Mesodermal cell (in vitro differentiated cells): ENCODE measurements at regions not wholly inside any gene's neighbourhood (a gene's known extent, or its start where the extent isn't known, plus 50 kb on each side); places are given as distances from the start of the nearest gene placed in this dataset.
"Not testable (repeated sequence)": the region's sequence is repeated elsewhere in the genome, so short reads cannot be mapped to it uniquely, and the experiment has no call there.

Experiments
- H3K27ac ChIP-seq: 2 replicates; pipeline ENCODE4 v1.7.0; 2013; ENCODE audit warnings: mild to moderate bottlenecking, low read depth, low read length, moderate library complexity; ENCODE audit not compliant: severe bottlenecking
- H3K36me3 ChIP-seq: 2 replicates; pipeline ENCODE4 v1.7.1; 2013; ENCODE audit warnings: mild to moderate bottlenecking, low read length, moderate library complexity; ENCODE audit not compliant: control insufficient read depth, insufficient read depth
- H3K4me1 ChIP-seq: one replicate; pipeline ENCODE4 v1.7.1; 2013; ENCODE audit warnings: mild to moderate bottlenecking, low read length; ENCODE audit not compliant: insufficient read depth, control insufficient read depth, poor library complexity, severe bottlenecking
- H3K4me3 ChIP-seq: 2 replicates; pipeline ENCODE4 v1.7.0; 2013; ENCODE audit warnings: low read length, control low read depth, mild to moderate bottlenecking; ENCODE audit not compliant: insufficient read depth, poor library complexity, severe bottlenecking; ENCODE audit errors: extremely low read depth
- H3K9me3 ChIP-seq: 2 replicates; pipeline ENCODE4 v1.7.1; 2013; ENCODE audit warnings: mild to moderate bottlenecking, low read length, moderate library complexity; ENCODE audit not compliant: control insufficient read depth
- WGBS, 2 experiments: methylation state at CpG; one replicate each; pipeline ENCODE4 v1.1.5; 2013; ENCODE audit warnings: missing lambda C conversion rate in 2 of 2; ENCODE audit not compliant: insufficient coverage in 2 of 2; 5-methylcytosine and 5-hydroxymethylcytosine counted together

- Histone ChIP-seq H3K36me3 (no peaks in the 10 kb centered on the region), H3K9me3 (no peaks in the 10 kb centered on the region), H3K27ac (no peak overlapping the region), H3K4me3 (no peak overlapping the region), H3K4me1 (peaks cover 3% of the 10 kb centered on the region)
- 71 to 89% methylated on average over 3 of the region's 4 CpGs for WGBS, 2 experiments
These were observed 84.0 kb upstream of the OSBPL11 start for GRCh38 chr3:125679258-125679657.

DNA sequence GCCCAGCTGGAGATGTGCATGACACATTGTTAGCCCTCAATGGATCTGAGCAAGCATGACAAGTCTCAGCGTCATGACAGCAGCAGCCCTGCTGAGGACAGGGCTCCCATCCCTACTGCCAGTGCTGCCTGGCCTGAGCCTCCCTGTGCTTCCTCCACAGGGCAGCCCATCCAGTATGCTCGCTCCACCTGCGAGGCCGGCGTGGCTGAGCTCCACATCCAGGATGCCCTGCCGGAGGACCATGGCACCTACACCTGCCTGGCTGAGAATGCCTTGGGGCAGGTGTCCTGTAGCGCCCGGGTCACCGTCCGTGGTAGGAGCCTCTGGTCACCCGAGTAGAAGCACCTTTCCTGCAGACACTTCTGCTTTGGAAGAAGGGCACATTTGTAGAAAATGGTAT lies 85.8 kb upstream of the OSBPL11 start:
- Histone ChIP-seq H3K27ac (no peak overlapping the region), H3K9me3 (no peaks in the 10 kb centered on the region), H3K4me3 (no peak overlapping the region), H3K4me1 (peaks cover 3% of the 10 kb centered on the region), H3K36me3 (no peaks in the 10 kb centered on the region)
- WGBS, 2 experiments: 95 to 96% methylated on average over 7 to 11 of the region's 11 CpGs

GRCh38 chr3:125681906-125682305 lies 86.6 kb upstream of the OSBPL11 start:
- not testable (repeated sequence) for H3K4me3 ChIP-seq, H3K36me3 ChIP-seq, H3K9me3 ChIP-seq, H3K4me1 ChIP-seq, H3K27ac ChIP-seq
- WGBS, 2 experiments: 76 to 79% methylated on average over 2 of the region's 5 CpGs

GRCh38 chr3:125682610-125683009 lies 87.3 kb upstream of the OSBPL11 start:
- H3K4me3 ChIP-seq, H3K36me3 ChIP-seq, H3K9me3 ChIP-seq, H3K4me1 ChIP-seq, H3K27ac ChIP-seq: not testable (repeated sequence)
- 80 to 95% methylated on average over 2 to 3 of the region's 4 CpGs for WGBS, 2 experiments

DNA sequence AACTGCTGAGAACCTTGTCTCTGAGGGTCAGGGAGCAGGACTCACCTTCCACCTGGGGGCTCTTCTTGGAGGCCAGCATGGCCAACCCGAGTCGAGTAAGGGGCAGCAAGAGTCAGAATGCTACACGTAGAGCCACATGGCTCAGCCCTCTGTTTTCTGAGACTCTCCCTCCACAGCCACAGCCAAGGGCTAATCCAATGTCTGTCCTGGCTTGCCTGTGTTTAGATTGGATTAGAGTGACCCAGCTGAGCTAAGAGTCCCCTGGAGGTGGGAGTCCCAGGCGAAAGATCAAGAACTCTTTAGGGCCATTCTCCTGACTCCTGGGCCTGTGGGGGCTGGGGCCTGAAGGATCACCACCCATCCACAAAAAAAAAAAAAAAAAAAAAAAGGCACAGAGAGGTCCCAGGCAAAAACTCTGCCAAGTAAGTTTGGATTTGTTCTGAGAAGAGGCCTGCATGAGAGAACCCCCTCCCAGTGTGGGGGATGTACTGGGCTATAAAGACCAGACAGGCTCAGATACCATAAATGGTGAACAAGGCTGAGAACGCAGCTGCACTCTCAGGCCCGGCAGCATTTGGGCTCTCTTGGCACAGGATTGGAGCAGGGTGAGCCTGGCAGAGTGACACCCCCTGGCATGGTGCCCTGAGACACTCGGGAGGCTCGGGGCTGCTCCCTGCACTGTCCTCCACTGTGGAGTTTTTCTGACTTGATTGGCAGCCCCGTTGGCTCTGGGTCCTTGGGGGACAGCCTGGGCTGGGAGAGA lies 88.0 kb upstream of the OSBPL11 start:
- WGBS, 2 experiments: 78 to 84% methylated on average over 6 to 7 of the region's 9 CpGs
- Histone ChIP-seq H3K27ac (no peak overlapping the region), H3K9me3 (no peaks in the 10 kb centered on the region), H3K4me3 (no peak overlapping the region), H3K36me3 (no peaks in the 10 kb centered on the region), H3K4me1 (no peaks in the 10 kb centered on the region)

DNA sequence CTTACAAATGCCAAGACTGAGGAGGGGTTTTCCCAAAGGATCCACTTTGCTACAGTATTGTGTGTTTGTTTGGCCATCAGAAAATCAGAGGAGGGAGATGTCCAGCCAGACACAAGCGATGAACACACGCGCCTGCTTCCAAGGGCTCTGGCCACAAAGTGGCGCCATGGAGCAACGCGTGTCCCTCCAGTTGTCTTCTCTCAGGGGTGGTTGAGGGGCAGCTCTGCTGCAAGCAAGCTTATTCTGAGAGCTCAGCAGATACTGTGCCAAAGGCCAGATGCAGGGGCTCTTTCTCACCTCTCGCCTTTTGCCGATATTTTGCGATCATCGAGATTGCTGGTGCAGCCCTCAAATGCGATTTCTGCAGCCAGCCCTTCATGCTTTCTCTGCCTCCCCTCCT lies 88.9 kb upstream of the OSBPL11 start:
- H3K36me3 ChIP-seq: no peaks in the 10 kb centered on the region
- 28 to 55% methylated on average over 7 to 11 of the region's 11 CpGs for WGBS, 2 experiments
- H3K4me3 ChIP-seq: no peak overlapping the region
- no peaks in the 10 kb centered on the region for H3K4me1 ChIP-seq
- H3K27ac ChIP-seq: no peak overlapping the region
- H3K9me3 ChIP-seq: no peaks in the 10 kb centered on the region

GRCh38 chr3:125685741-125686140 lies 90.4 kb upstream of the OSBPL11 start:
- no CpG with 5 or more reads among the region's 2 CpGs for WGBS, 2 experiments
- not testable (repeated sequence) for H3K4me1 ChIP-seq, H3K4me3 ChIP-seq, H3K9me3 ChIP-seq, H3K27ac ChIP-seq, H3K36me3 ChIP-seq

GRCh38 chr3:125692361-125692760 lies 97.1 kb upstream of the OSBPL11 start:
- no peaks in the 10 kb centered on the region for H3K36me3 ChIP-seq
- H3K4me3 ChIP-seq: no peak overlapping the region
- no peaks in the 10 kb centered on the region for H3K9me3 ChIP-seq
- no peak overlapping the region for H3K27ac ChIP-seq
- peaks cover 6% of the 10 kb centered on the region for H3K4me1 ChIP-seq
- 89 to 90% methylated on average over 4 to 9 of the region's 13 CpGs for WGBS, 2 experiments

- no peaks in the 10 kb centered on the region for H3K36me3 ChIP-seq
- H3K4me3 ChIP-seq: no peak overlapping the region
- no peak overlapping the region for H3K27ac ChIP-seq
- no peaks in the 10 kb centered on the region for H3K9me3 ChIP-seq
- WGBS, 2 experiments: 86% methylated on average over 5 of the region's 10 CpGs; no CpG with 5 or more reads in 1 of the 2 experiments
- H3K4me1 ChIP-seq: peaks cover 6% of the 10 kb centered on the region
These were observed 98.6 kb upstream of the OSBPL11 start for GRCh38 chr3:125693887-125694286.

- H3K9me3 ChIP-seq: no peaks in the 10 kb centered on the region
- no peak overlapping the region for H3K4me3 ChIP-seq
- 93 to 95% methylated on average over 12 to 13 of the region's 14 CpGs for WGBS, 2 experiments
These were observed 99.5 kb upstream of the OSBPL11 start for GRCh38 chr3:125694761-125695294.

GRCh38 chr3:125695688-125696087 lies 100.4 kb upstream of the OSBPL11 start:
- H3K4me1 ChIP-seq: peaks cover 6% of the 10 kb centered on the region
- no peak overlapping the region for H3K4me3 ChIP-seq
- 89 to 92% methylated on average over 6 of the region's 6 CpGs for WGBS, 2 experiments
- no peak overlapping the region for H3K27ac ChIP-seq
- H3K36me3 ChIP-seq: no peaks in the 10 kb centered on the region
- no peaks in the 10 kb centered on the region for H3K9me3 ChIP-seq

More at GRCh38 chr3:125694761-125695294, 99.5 kb upstream of the OSBPL11 start:
- Histone ChIP-seq H3K27ac (no peak overlapping the region), H3K4me1 (peaks cover 6% of the 10 kb centered on the region), H3K36me3 (no peaks in the 10 kb centered on the region)
